CD4-positive, alpha-beta T cell (primary cell): ENCODE measurements at regions not wholly inside any gene's neighbourhood (a gene's known extent, or its start where the extent isn't known, plus 50 kb on each side); places are given as distances from the start of the nearest gene placed in this dataset.

Experiments
- ATAC-seq: fragments of 200-7000 bp; cut with Tn5 transposase; one replicate; pipeline ENCODE4 v1.10.0; 2022; ENCODE audit warnings: mild to moderate bottlenecking; ENCODE audit not compliant: poor library complexity
- CTCF ChIA-PET: fragments of 350-600 bp; sonication (Branson Sonifier 250); formaldehyde crosslinking; loops from one replicate; lab custom pipeline; 2021; ENCODE audit warnings: antibody characterized with exemption, inconsistent platforms; lab: Charles Lee
- POLR2A ChIA-PET: fragments of 350-600 bp; sonication (Branson Sonifier 250); formaldehyde crosslinking; loops from one replicate; lab custom pipeline; 2021; ENCODE audit warnings: antibody characterized with exemption, inconsistent platforms; lab: Charles Lee
- DNase-seq, 14 experiments: peaks; one replicate each; pipeline ENCODE4 v3.0.0-alpha.2; 2013 to 2020; ENCODE audit warnings: mixed read lengths in 2 of 14
- H3K27ac ChIP-seq, 2 donors: one replicate each; pipeline versions ENCODE4 v1.5.1 to v1.7.0; 2013; ENCODE audit warnings: low read length in 2 of 2, low read depth in 1 of 2, mild to moderate bottlenecking in 1 of 2
- H3K27me3 ChIP-seq, 2 experiments: 1 replicate in 1 of 2; 2 replicates in 1 of 2; pipeline versions ENCODE4 v1.6.1 to v1.7.0; 2013; ENCODE audit warnings: low read length in 2 of 2, control low read depth in 1 of 2, mild to moderate bottlenecking in 1 of 2, moderate library complexity in 1 of 2; ENCODE audit not compliant: insufficient read depth in 2 of 2, control insufficient read depth in 1 of 2
- H3K36me3 ChIP-seq: one replicate; pipeline ENCODE4 v1.6.1; 2013; ENCODE audit warnings: low read length, control low read depth; ENCODE audit not compliant: insufficient read depth
- H3K4me1 ChIP-seq: one replicate; pipeline ENCODE4 v1.6.1; 2013; ENCODE audit warnings: low read length, control low read depth; ENCODE audit not compliant: insufficient read depth
- H3K4me3 ChIP-seq: one replicate; pipeline ENCODE4 v1.5.1; 2013; ENCODE audit warnings: mild to moderate bottlenecking, low read length, moderate library complexity
- H3K9me3 ChIP-seq, 2 experiments: 1 replicate in 1 of 2; 2 replicates in 1 of 2; pipeline versions ENCODE4 v1.6.1 to v1.7.0; 2013; ENCODE audit warnings: low read length in 2 of 2, mild to moderate bottlenecking in 2 of 2, control low read depth in 1 of 2, moderate library complexity in 1 of 2; ENCODE audit not compliant: control insufficient read depth in 1 of 2, insufficient read depth in 1 of 2
- H3K27ac Mint-ChIP-seq: one replicate; pipeline ENCODE4 v1.8.0; 2020; ENCODE audit warnings: mixed read lengths
- H3K27me3 Mint-ChIP-seq: one replicate; pipeline ENCODE4 v1.8.0; 2021; ENCODE audit warnings: mixed read lengths
- H3K36me3 Mint-ChIP-seq: one replicate; pipeline ENCODE4 v1.8.0; 2021; ENCODE audit warnings: low read depth, mixed read lengths
- H3K4me1 Mint-ChIP-seq: one replicate; pipeline ENCODE4 v1.8.0; 2021; ENCODE audit warnings: low read depth, mixed read lengths
- H3K4me3 Mint-ChIP-seq: one replicate; pipeline ENCODE4 v1.8.0; 2020; ENCODE audit warnings: mild to moderate bottlenecking, mixed read lengths
- H3K9me3 Mint-ChIP-seq: one replicate; pipeline ENCODE4 v1.8.0; 2020; ENCODE audit warnings: mixed read lengths
- intact Hi-C, 2 experiments: fragments of 100-400 bp; cut with DNase I in 1 of 2; cut with micrococcal nuclease in 1 of 2; formaldehyde crosslinking; loops; one replicate each; pipeline versions ENCODE4 v1.15.1 to v1.9.0; 2023 to 2025; cut with DNase I, micrococcal nuclease
- TF ChIP-seq, protein P1 (sequence below): fragments of 200-600 bp; IDR thresholded peaks from one replicate; pipeline ENCODE4 v1.8.0; 2022; ENCODE audit warnings: antibody characterized with exemption, mild to moderate bottlenecking

GRCh38 chr3:14277557-14277956 is 98.9 kb downstream of the LSM3 start:
- no peak for DNase-seq
- ChIA-PET POLR2A (no interaction called here), CTCF (no interaction called here)
- ATAC-seq = no peak
- TF ChIP-seq, protein P1, sequence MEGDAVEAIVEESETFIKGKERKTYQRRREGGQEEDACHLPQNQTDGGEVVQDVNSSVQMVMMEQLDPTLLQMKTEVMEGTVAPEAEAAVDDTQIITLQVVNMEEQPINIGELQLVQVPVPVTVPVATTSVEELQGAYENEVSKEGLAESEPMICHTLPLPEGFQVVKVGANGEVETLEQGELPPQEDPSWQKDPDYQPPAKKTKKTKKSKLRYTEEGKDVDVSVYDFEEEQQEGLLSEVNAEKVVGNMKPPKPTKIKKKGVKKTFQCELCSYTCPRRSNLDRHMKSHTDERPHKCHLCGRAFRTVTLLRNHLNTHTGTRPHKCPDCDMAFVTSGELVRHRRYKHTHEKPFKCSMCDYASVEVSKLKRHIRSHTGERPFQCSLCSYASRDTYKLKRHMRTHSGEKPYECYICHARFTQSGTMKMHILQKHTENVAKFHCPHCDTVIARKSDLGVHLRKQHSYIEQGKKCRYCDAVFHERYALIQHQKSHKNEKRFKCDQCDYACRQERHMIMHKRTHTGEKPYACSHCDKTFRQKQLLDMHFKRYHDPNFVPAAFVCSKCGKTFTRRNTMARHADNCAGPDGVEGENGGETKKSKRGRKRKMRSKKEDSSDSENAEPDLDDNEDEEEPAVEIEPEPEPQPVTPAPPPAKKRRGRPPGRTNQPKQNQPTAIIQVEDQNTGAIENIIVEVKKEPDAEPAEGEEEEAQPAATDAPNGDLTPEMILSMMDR = no peak
- Histone ChIP-seq H3K27me3 (peaks cover 0 to 3% of the 10 kb centered on the region in 2 experiments), H3K9me3 (no peaks in the 10 kb centered on the region), H3K4me3 (no peak overlapping the region), H3K4me1 (no peaks in the 10 kb centered on the region), H3K27ac (no peak overlapping the region), H3K36me3 (no peaks in the 10 kb centered on the region)
- no peak overlapping the region for H3K27ac Mint-ChIP-seq
- no peaks in the 10 kb centered on the region for H3K27me3 Mint-ChIP-seq
- no peaks in the 10 kb centered on the region for H3K9me3 Mint-ChIP-seq
- H3K4me3 Mint-ChIP-seq = no peak overlapping the region
- intact Hi-C loops = no loop called here
- no peaks in the 10 kb centered on the region for H3K4me1 Mint-ChIP-seq
- no peaks in the 10 kb centered on the region for H3K36me3 Mint-ChIP-seq

- Histone ChIP-seq H3K27me3 (peaks cover 0 to 3% of the 10 kb centered on the region in 2 experiments), H3K4me1 (no peaks in the 10 kb centered on the region), H3K27ac (no peak overlapping the region), H3K4me3 (no peak overlapping the region), H3K9me3 (no peaks in the 10 kb centered on the region), H3K36me3 (no peaks in the 10 kb centered on the region)
- ChIA-PET CTCF (no interaction called here), POLR2A (no interaction called here)
- TF ChIP-seq, protein P1 = no peak
- Mint-ChIP-seq H3K4me3 (no peak overlapping the region), H3K9me3 (no peaks in the 10 kb centered on the region), H3K27ac (no peak overlapping the region), H3K4me1 (no peaks in the 10 kb centered on the region), H3K27me3 (no peaks in the 10 kb centered on the region), H3K36me3 (no peaks in the 10 kb centered on the region)
- intact Hi-C loops = no loop called here
- ATAC-seq (no peak), DNase-seq (no peak)
Measured at GRCh38 chr3:14278265-14278798, 99.7 kb downstream of the LSM3 start.

DNA sequence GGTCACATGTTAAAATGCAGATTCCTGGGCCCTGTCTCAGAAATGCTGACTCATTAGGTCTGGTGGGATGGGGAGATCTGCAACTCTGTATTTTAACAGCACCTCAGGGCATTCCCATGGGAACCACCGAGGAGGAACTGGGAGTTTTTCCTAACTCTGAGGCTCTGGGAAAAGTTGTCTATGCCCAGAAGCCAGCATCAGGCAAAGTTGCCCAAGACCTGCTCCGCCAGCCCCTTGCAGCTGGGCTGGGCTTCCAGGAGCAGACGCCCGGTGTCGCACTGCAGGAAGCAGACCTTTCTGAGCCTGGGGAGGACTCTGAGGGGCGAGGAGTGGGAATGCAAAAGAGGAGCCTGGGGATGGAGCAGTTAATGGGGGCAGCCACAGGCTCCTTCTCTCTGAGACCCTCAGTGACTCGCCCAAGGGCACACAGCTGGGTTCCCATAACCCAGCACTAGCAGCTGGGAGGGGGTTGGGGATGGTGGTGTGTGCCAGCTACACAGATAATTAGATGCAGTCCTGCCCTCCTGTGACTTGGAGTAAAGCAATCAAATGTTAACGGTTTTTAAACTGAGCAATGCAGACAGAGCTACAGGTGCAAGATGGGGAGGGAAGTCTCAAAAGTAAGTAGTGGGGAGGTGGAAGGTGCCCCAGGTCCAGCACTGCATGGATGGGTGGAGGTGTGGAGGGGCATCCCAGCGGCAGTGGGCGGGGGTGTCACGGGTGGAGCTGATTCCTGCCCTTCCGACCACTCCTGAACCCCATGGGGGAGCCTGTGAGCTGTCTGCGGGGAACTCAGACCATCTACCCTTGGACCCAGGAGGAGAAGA is 100.4 kb downstream of the LSM3 start:
- Histone ChIP-seq H3K9me3 (no peaks in the 10 kb centered on the region), H3K27ac (no peak overlapping the region), H3K4me3 (no peak overlapping the region), H3K4me1 (no peaks in the 10 kb centered on the region), H3K36me3 (no peaks in the 10 kb centered on the region), H3K27me3 (peaks cover 0 to 3% of the 10 kb centered on the region in 2 experiments)
- intact Hi-C loops = no loop called here
- Mint-ChIP-seq H3K36me3 (no peaks in the 10 kb centered on the region), H3K9me3 (no peaks in the 10 kb centered on the region), H3K4me1 (no peaks in the 10 kb centered on the region), H3K27me3 (no peaks in the 10 kb centered on the region), H3K4me3 (no peak overlapping the region), H3K27ac (no peak overlapping the region)
- no peak for DNase-seq
- ChIA-PET POLR2A (no interaction called here), CTCF (no interaction called here)
- no peak for ATAC-seq
- TF ChIP-seq, protein P1 = no peak
